ENCODE measurements at regions not wholly inside any gene's neighbourhood (a gene's known extent, or its start where the extent isn't known, plus 50 kb on each side); places are given as distances from the start of the nearest gene placed in this dataset.

DNA sequence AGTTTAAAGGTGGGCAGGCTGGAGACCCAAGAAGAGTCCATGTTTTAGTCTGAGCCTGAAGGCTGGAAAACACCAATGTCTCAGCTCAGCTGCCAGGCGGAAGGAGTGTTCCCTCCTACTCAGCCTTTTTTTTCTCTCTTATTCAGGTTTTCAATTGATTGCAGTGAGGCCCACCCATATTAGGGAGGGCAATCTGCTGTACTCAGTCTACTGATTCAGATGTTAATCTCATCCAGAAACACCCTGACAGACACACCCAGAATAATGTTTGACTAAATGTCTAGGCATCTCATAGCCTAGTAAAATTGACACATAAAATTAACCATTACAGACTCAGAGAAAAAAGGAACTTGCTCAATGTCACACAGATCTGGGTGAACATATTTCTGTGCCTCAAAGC is 347.1 kb downstream of the GBA3 start:
- H3K9ac ChIP-seq (ENCODE audit: low read depth, low read length): no peak overlapping the region
- H3K4me3 ChIP-seq (ENCODE audit: insufficient read depth, low read depth, low read length): no peak overlapping the region
- BruUV-seq (replicated peaks): no TSS peak
- no peaks in the 10 kb centered on the region for H3K27me3 ChIP-seq (ENCODE audit: control insufficient read depth, insufficient read depth, low read length)
- no peak overlapping the region for H2AK9ac ChIP-seq (replicated peaks; ENCODE audit: low read depth, low read length, poor library complexity)
- TF ChIP-seq RFX5 (IDR thresholded peaks at IDR 0.05; ENCODE audit: low read depth, low read length): no peak
- TF ChIP-seq MAFK (IDR thresholded peaks at IDR 0.05; ENCODE audit: low read depth, low read length): no peak
- no peak for TF ChIP-seq POLR2A (IDR thresholded peaks at IDR 0.05; ENCODE audit: low read depth, low read length)
- no peak for TF ChIP-seq MXI1 (IDR thresholded peaks at IDR 0.05; ENCODE audit: borderline replicate concordance, low read depth, low read length)
- no peak overlapping the region for H3K14ac ChIP-seq (replicated peaks; ENCODE audit: low read depth, low read length)
- DNase-seq (no peak), ATAC-seq (ENCODE audit: low read depth) (no peak)
- in situ Hi-C loops (cut with MboI; ENCODE audit: low sequenced_read_pairs): no loop called here
- no peak overlapping the region for H3K27ac ChIP-seq (ENCODE audit: insufficient read depth, low read length)
- no peak overlapping the region for H2BK5ac ChIP-seq (ENCODE audit: low read depth, low read length, poor library complexity, severe bottlenecking)
- H3K9me3 ChIP-seq (ENCODE audit: control insufficient read depth, insufficient read depth, low read length): peaks cover 8% of the 10 kb centered on the region
- H3K23ac ChIP-seq (ENCODE audit: low read depth, low read length): no peak overlapping the region
- H3K4me1 ChIP-seq (ENCODE audit: control insufficient read depth, insufficient read depth, low read length): no peaks in the 10 kb centered on the region
- no peaks in the 10 kb centered on the region for H3K9me1 ChIP-seq (ENCODE audit: insufficient read depth, low read length)
- ChIA-PET POLR2A (ENCODE audit: unreplicated experiment) (no interaction called here), CTCF (no interaction called here)
- no peak overlapping the region for H3K18ac ChIP-seq (ENCODE audit: low read depth, low read length)
- no peak overlapping the region for H2BK20ac ChIP-seq (ENCODE audit: low read depth, low read length)
- no peaks in the 10 kb centered on the region for H4K20me1 ChIP-seq (ENCODE audit: insufficient read depth, low read length)
- H2AK5ac ChIP-seq (ENCODE audit: low read depth, low read length): no peak overlapping the region
- dilution Hi-C loops (cut with HindIII; ENCODE audit: low sequenced_read_pairs, unreplicated experiment): no loop called here
- no peaks in the 10 kb centered on the region for H3K79me1 ChIP-seq (ENCODE audit: low read depth in 1 of 2, low read length in 2 of 2)
- no peak overlapping the region for H3K4ac ChIP-seq (ENCODE audit: low read depth, low read length)
- no peak overlapping the region for H3K56ac ChIP-seq (ENCODE audit: extremely low read depth, insufficient read depth, low read length)
- H3K36me3 ChIP-seq (ENCODE audit: control insufficient read depth, insufficient read depth, low read length): no peaks in the 10 kb centered on the region
- H2BK15ac ChIP-seq (ENCODE audit: low read depth, low read length): no peak overlapping the region
- intact Hi-C loops (cut with micrococcal nuclease): no loop called here
- no peak overlapping the region for H4K91ac ChIP-seq (ENCODE audit: insufficient read depth, low read depth, low read length)
- WGBS, 2 experiments (ENCODE audit: extremely low coverage in 2 of 2, insufficient read length in 1 of 2): no CpG with 5 or more reads among the region's 1 CpG
- no peak overlapping the region for H4K8ac ChIP-seq (ENCODE audit: low read depth in 2 of 2, low read length in 2 of 2)
- no peak overlapping the region for H4K5ac ChIP-seq (ENCODE audit: low read depth, low read length)
- H2BK120ac ChIP-seq (ENCODE audit: low read depth, low read length): no peak overlapping the region
- no peak overlapping the region for H3K4me2 ChIP-seq (ENCODE audit: low read depth, low read length)
- H2AFZ ChIP-seq (replicated peaks; ENCODE audit: low read length, poor library complexity): no peak overlapping the region
